ENCODE measurements at regions not wholly inside any gene's neighbourhood (a gene's known extent, or its start where the extent isn't known, plus 50 kb on each side); places are given as distances from the start of the nearest gene placed in this dataset.

GRCh38 chr13:94914895-94915294 lies 202.6 kb upstream of the SOX21 start:
- no peak overlapping the region for H3K4me3 ChIP-seq (ENCODE audit: low read length)
- DNase-seq (ENCODE audit: low read depth), result no peak
- no peak for TF ChIP-seq CTCF (conservative IDR thresholded peaks at IDR 0.05; ENCODE audit: low read length)

DNA sequence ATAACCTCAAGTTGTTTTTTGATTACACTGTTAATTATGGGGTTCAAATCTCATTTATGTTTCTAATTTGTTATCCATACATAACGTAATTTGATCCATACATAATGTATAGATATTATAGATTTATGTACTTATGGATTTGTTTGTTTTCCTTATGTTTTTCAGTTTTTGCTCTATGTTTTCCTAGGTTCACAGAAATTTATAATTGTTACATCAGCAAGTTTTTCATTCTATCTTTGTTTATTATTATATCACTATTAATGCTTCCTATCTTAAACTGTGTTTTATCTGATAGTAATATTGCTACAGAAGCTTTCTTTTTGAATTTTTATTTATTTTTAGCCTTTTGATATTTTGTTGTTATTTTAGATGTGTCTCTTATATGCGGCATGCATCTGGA lies 194.3 kb upstream of the SOX21 start:
- no peak for TF ChIP-seq CTCF (conservative IDR thresholded peaks at IDR 0.05; ENCODE audit: low read length)
- no peak for DNase-seq (ENCODE audit: low read depth)
- H3K4me3 ChIP-seq (ENCODE audit: low read length), result no peak overlapping the region

DNA sequence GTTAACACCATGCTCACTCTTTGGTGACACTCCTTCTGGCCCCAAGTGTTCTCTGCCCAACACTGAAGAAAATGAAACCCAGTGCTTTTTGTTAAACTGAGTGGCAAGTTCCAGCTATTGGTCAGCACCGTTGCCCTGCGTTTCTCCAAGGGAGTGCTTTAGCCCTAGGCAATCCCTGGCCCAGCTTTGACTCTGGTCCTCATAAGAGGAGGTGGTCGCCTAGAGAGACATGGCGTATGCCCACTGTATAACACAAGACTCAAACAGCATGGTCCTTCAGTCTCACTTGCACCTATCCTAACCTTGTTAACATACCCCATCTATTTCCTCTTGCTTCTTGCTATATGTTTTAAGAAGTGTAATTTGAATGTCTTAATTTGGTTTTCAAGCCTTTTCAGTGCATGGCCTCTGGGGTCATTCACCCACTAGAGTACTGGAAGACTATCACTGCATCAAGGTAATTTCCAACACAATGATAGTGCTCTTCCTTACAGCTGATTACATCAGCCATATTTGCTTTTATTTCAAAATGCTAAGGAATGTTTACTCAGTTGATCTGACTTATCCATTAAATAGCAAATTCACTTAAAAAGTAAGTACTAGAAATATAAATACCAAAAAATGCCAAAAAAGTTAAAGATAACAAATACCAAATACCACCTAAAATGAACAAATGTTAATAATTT lies 190.5 kb upstream of the SOX21 start:
- DNase-seq (ENCODE audit: low read depth), result no peak
- TF ChIP-seq CTCF (conservative IDR thresholded peaks at IDR 0.05; ENCODE audit: low read length), result no peak

GRCh38 chr13:94901070-94901469 lies 188.7 kb upstream of the SOX21 start:
- no peak for TF ChIP-seq CTCF (conservative IDR thresholded peaks at IDR 0.05; ENCODE audit: low read length)
- H3K4me3 ChIP-seq (ENCODE audit: low read length), result no peak overlapping the region
- DNase-seq (ENCODE audit: low read depth), result no peak

More for the DNA sequence above, 190.5 kb upstream of the SOX21 start:
- no peak overlapping the region for H3K4me3 ChIP-seq (ENCODE audit: low read length)

DNA sequence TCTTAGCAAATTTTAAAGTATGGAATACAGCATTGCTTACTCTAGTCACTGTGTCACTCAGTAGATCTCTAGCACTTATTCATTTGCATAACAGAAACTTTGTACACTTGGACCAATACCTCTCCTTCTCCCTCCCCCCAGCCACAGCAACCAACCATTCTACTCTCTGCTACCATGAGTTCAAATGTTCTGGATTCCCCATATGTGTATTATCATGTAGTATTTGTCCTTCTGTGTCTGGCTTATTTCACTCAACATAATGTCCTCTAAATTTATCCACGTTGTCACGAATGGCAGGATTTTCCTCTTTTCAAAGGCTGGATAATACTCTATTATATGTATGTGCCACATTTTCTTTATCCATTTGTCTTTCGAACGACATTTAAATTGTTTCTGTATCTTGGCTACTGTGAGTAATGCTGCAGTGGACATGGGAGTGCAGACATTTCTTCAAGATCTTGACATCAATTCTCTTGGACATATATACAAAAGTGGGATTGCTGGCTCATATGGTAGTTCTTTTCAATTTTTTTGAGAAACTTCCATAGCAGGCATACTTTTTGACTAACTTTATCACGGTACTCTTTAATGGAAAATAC lies 184.5 kb upstream of the SOX21 start:
- no peak for TF ChIP-seq CTCF (conservative IDR thresholded peaks at IDR 0.05; ENCODE audit: low read length)
- no peak overlapping the region for H3K4me3 ChIP-seq (ENCODE audit: low read length)
- no peak for DNase-seq (ENCODE audit: low read depth)

GRCh38 chr13:94896238-94896637 lies 183.9 kb upstream of the SOX21 start:
- H3K4me3 ChIP-seq (ENCODE audit: low read length), result no peak overlapping the region
- no peak for DNase-seq (ENCODE audit: low read depth)
- no peak for TF ChIP-seq CTCF (conservative IDR thresholded peaks at IDR 0.05; ENCODE audit: low read length)

DNA sequence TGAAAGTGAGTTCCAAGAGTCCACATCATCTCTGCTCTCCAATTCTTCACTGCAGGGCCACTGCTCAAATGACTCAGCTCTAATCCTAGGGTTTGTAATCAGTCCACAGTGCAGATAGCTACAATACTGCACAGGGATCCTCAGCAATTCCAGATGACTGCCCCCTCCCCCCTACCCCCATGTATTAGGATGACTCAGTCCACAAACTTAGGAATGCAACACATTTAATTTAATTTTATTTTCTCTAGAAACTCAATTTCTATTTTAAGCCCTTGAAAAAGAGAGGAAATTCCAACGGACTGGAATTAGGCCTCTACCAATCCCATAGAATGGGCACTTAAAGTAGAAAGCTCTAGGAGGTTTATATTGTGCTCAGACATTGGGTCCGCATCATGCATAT lies 173.8 kb upstream of the SOX21 start:
- no peak for TF ChIP-seq CTCF (conservative IDR thresholded peaks at IDR 0.05; ENCODE audit: low read length)
- H3K4me3 ChIP-seq (ENCODE audit: low read length), result no peak overlapping the region
- peak; percentile 70 for DNase-seq (ENCODE audit: low read depth)
